Endodermal cell (in vitro differentiated cells): ENCODE measurements at regions not wholly inside any gene's neighbourhood (a gene's known extent, or its start where the extent isn't known, plus 50 kb on each side); places are given as distances from the start of the nearest gene placed in this dataset.
A peak's percentile ranks its signal among the peaks of the same experiment; 100 is the strongest.

Experiments
- DNase-seq: peaks from one replicate; pipeline ENCODE4 v3.0.0-alpha.2; 2017
- H3K27ac ChIP-seq: 2 replicates; pipeline ENCODE4 v1.5.1; 2013; ENCODE audit warnings: mild to moderate bottlenecking, low read depth, low read length, moderate library complexity
- H3K27me3 ChIP-seq: 2 replicates; pipeline ENCODE4 v1.6.1; 2013; ENCODE audit warnings: mild to moderate bottlenecking, low read length, moderate library complexity; ENCODE audit not compliant: insufficient read depth, control insufficient read depth, poor library complexity, severe bottlenecking
- H3K36me3 ChIP-seq: 2 replicates; pipeline ENCODE4 v1.7.0; 2013; ENCODE audit warnings: mild to moderate bottlenecking, low read length, moderate library complexity; ENCODE audit not compliant: control insufficient read depth, insufficient read depth
- H3K4me1 ChIP-seq: one replicate; pipeline ENCODE4 v1.7.0; 2013; ENCODE audit warnings: low read length; ENCODE audit not compliant: control insufficient read depth, insufficient read depth
- H3K4me3 ChIP-seq: 2 replicates; pipeline ENCODE4 v1.5.1; 2013; ENCODE audit warnings: mild to moderate bottlenecking, low read length, moderate library complexity
- H3K9ac ChIP-seq: 2 replicates; pipeline ENCODE4 v1.6.1; 2013; ENCODE audit warnings: mild to moderate bottlenecking, low read length, moderate library complexity; ENCODE audit not compliant: poor library complexity, severe bottlenecking; ENCODE audit errors: extremely low read depth
- H3K9me3 ChIP-seq: 2 replicates; pipeline ENCODE4 v1.6.1; 2013; ENCODE audit warnings: mild to moderate bottlenecking, low read length, moderate library complexity; ENCODE audit not compliant: control insufficient read depth
- H3K27ac Mint-ChIP-seq: 2 replicates; pipeline ENCODE4 v1.8.0; 2020; ENCODE audit warnings: mixed read lengths
- H3K27me3 Mint-ChIP-seq: 2 replicates; pipeline ENCODE4 v1.8.0; 2021; ENCODE audit warnings: mild to moderate bottlenecking, mixed read lengths; ENCODE audit not compliant: insufficient read depth
- H3K36me3 Mint-ChIP-seq: 2 replicates; pipeline ENCODE4 v1.8.0; 2020; ENCODE audit warnings: low read depth, mixed read lengths
- H3K4me1 Mint-ChIP-seq: 2 replicates; pipeline ENCODE4 v1.8.0; 2020; ENCODE audit warnings: mixed read lengths
- H3K4me3 Mint-ChIP-seq: 2 replicates; pipeline ENCODE4 v1.8.0; 2020; ENCODE audit warnings: mild to moderate bottlenecking, moderate library complexity, mixed read lengths
- H3K9me3 Mint-ChIP-seq: 2 replicates; pipeline ENCODE4 v1.8.0; 2020; ENCODE audit warnings: mild to moderate bottlenecking, mixed read lengths
- CTCF ChIP-seq: fragments of 200-600 bp; sonication (generic); conservative IDR thresholded peaks from 2 replicates; pipeline ENCODE4 v1.5.0; 2021; ENCODE audit warnings: antibody characterized with exemption, mild to moderate bottlenecking
- WGBS, 2 experiments: methylation state at CpG; one replicate each; pipeline versions ENCODE4 v1.1.5 to v1.1.7; 2013; ENCODE audit warnings: missing lambda C conversion rate in 2 of 2, mixed read lengths in 1 of 2; ENCODE audit not compliant: insufficient coverage in 1 of 2, insufficient read length in 1 of 2; 5-methylcytosine and 5-hydroxymethylcytosine counted together

- no peak overlapping the region for H3K27ac Mint-ChIP-seq
- no peak overlapping the region for H3K4me3 Mint-ChIP-seq
- no peak for TF ChIP-seq CTCF
- Histone ChIP-seq H3K36me3 (no peaks in the 10 kb centered on the region), H3K27me3 (no peaks in the 10 kb centered on the region), H3K9me3 (peaks cover 12% of the 10 kb centered on the region), H3K4me1 (peaks cover 14% of the 10 kb centered on the region), H3K4me3 (no peak overlapping the region), H3K9ac (no peak overlapping the region), H3K27ac (no peak overlapping the region)
- H3K9me3 Mint-ChIP-seq = peaks cover 2% of the 10 kb centered on the region
- no peak for DNase-seq
- no peaks in the 10 kb centered on the region for H3K36me3 Mint-ChIP-seq
- peaks cover 31% of the 10 kb centered on the region for H3K4me1 Mint-ChIP-seq
- peaks cover 12% of the 10 kb centered on the region for H3K27me3 Mint-ChIP-seq
These were observed 64.1 kb upstream of the LRP8 start for GRCh38 chr1:53391982-53392381.

- 93 to 96% methylated on average over 3 to 13 of the region's 13 CpGs for WGBS, 2 experiments
- no peak for DNase-seq
- no peaks in the 10 kb centered on the region for H3K36me3 Mint-ChIP-seq
These were observed 64.6 kb upstream of the LRP8 start for GRCh38 chr1:53392460-53392859.

GRCh38 chr1:53393325-53393792, 65.5 kb upstream of the LRP8 start:
- Histone ChIP-seq H3K4me1 (peaks cover 16% of the 10 kb centered on the region), H3K9ac (no peak overlapping the region), H3K27me3 (no peaks in the 10 kb centered on the region), H3K27ac (no peak overlapping the region), H3K36me3 (no peaks in the 10 kb centered on the region), H3K9me3 (peaks cover under 1% of the 10 kb centered on the region), H3K4me3 (no peak overlapping the region)
- Mint-ChIP-seq H3K36me3 (no peaks in the 10 kb centered on the region), H3K27ac (peak overlapping the region; percentile 69), H3K4me1 (peaks cover 40% of the 10 kb centered on the region), H3K4me3 (no peak overlapping the region), H3K27me3 (peaks cover 10% of the 10 kb centered on the region), H3K9me3 (no peaks in the 10 kb centered on the region)
- WGBS, 2 experiments = 20 to 24% methylated on average over 7 to 10 of the region's 10 CpGs
- peak; percentile 98 for TF ChIP-seq CTCF
- peak; percentile 97 for DNase-seq

More at GRCh38 chr1:53392460-53392859, 64.6 kb upstream of the LRP8 start:
- no peak overlapping the region for H3K27ac ChIP-seq
- peaks cover 16% of the 10 kb centered on the region for H3K4me1 ChIP-seq
- H3K9ac ChIP-seq = no peak overlapping the region
- no peak overlapping the region for H3K4me3 ChIP-seq
- H3K27me3 ChIP-seq = no peaks in the 10 kb centered on the region
- Mint-ChIP-seq H3K9me3 (peaks cover 2% of the 10 kb centered on the region), H3K27ac (no peak overlapping the region), H3K27me3 (peaks cover 12% of the 10 kb centered on the region), H3K4me1 (peaks cover 36% of the 10 kb centered on the region), H3K4me3 (no peak overlapping the region)
- H3K36me3 ChIP-seq = no peaks in the 10 kb centered on the region
- peaks cover 9% of the 10 kb centered on the region for H3K9me3 ChIP-seq
- no peak for TF ChIP-seq CTCF
